ENCODE measurements at regions not wholly inside any gene's neighbourhood (a gene's known extent, or its start where the extent isn't known, plus 50 kb on each side); places are given as distances from the start of the nearest gene placed in this dataset.
A peak's percentile ranks its signal among the peaks of the same experiment; 100 is the strongest.

DNA sequence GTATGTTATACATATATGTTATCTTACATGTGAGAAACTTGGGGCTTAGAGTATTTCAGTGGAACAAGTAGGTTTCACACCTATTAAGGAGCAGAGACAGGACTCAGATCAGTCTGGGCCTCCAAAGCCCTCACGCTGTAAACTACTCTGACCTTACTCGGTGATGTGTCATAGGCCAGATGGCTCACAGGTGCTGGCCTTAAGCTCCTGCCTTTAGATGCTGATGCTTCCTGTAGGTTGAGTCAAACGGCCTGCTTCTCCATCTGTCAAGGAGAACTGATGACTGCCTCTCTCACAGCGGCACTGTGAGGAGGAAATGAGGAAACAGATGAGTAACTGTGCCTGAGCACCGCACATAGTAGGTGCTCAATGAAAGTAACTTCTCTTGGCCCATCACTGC is 312.6 kb upstream of the COBL start:
- BruUV-seq (replicated peaks) = no TSS peak

GRCh38 chr7:51621956-51622355 is 305.3 kb upstream of the COBL start:
- CTCF ChIA-PET = interaction anchor here (0.7 kb wide), 1 partner anchor 198 kb away, joined by 3 read pairs; no protein-coding TSS in a partner anchor
- no TSS peak for BruUV-seq (replicated peaks)
- H3K4me1 Mint-ChIP-seq (ENCODE audit: low read depth, unreplicated experiment) = no peaks in the 10 kb centered on the region
- TF ChIP-seq, protein P1, sequence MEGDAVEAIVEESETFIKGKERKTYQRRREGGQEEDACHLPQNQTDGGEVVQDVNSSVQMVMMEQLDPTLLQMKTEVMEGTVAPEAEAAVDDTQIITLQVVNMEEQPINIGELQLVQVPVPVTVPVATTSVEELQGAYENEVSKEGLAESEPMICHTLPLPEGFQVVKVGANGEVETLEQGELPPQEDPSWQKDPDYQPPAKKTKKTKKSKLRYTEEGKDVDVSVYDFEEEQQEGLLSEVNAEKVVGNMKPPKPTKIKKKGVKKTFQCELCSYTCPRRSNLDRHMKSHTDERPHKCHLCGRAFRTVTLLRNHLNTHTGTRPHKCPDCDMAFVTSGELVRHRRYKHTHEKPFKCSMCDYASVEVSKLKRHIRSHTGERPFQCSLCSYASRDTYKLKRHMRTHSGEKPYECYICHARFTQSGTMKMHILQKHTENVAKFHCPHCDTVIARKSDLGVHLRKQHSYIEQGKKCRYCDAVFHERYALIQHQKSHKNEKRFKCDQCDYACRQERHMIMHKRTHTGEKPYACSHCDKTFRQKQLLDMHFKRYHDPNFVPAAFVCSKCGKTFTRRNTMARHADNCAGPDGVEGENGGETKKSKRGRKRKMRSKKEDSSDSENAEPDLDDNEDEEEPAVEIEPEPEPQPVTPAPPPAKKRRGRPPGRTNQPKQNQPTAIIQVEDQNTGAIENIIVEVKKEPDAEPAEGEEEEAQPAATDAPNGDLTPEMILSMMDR (IDR thresholded peaks at IDR 0.05; ENCODE audit: unreplicated experiment) = no peak
- no peak overlapping the region for H3K4me3 Mint-ChIP-seq (ENCODE audit: low read depth, unreplicated experiment)
- peaks cover 32% of the 10 kb centered on the region for H3K27me3 Mint-ChIP-seq (ENCODE audit: unreplicated experiment)
- intact Hi-C loops (cut with micrococcal nuclease; ENCODE audit: unreplicated experiment) = no loop called here
- peaks cover 4% of the 10 kb centered on the region for H3K9me3 Mint-ChIP-seq (ENCODE audit: low read depth, unreplicated experiment)
- H3K27ac Mint-ChIP-seq (ENCODE audit: unreplicated experiment) = no peak overlapping the region
- DNase-seq = no peak
- H3K36me3 Mint-ChIP-seq (ENCODE audit: insufficient read depth, unreplicated experiment) = no peaks in the 10 kb centered on the region

More for the DNA sequence above, 312.6 kb upstream of the COBL start:
- no peak for DNase-seq
- H3K4me1 Mint-ChIP-seq (ENCODE audit: low read depth, unreplicated experiment) = no peaks in the 10 kb centered on the region
- TF ChIP-seq, protein P1 (IDR thresholded peaks at IDR 0.05; ENCODE audit: unreplicated experiment) = no peak
- H3K4me3 Mint-ChIP-seq (ENCODE audit: low read depth, unreplicated experiment) = no peak overlapping the region
- H3K27me3 Mint-ChIP-seq (ENCODE audit: unreplicated experiment) = peaks cover 18% of the 10 kb centered on the region
- CTCF ChIA-PET = no interaction called here
- H3K27ac Mint-ChIP-seq (ENCODE audit: unreplicated experiment) = no peak overlapping the region
- intact Hi-C loops (cut with micrococcal nuclease; ENCODE audit: unreplicated experiment) = no loop called here
- H3K9me3 Mint-ChIP-seq (ENCODE audit: low read depth, unreplicated experiment) = no peaks in the 10 kb centered on the region
- H3K36me3 Mint-ChIP-seq (ENCODE audit: insufficient read depth, unreplicated experiment) = no peaks in the 10 kb centered on the region

GRCh38 chr7:51620706-51621105 is 304.1 kb upstream of the COBL start:
- peak; percentile 32 for DNase-seq
- peaks cover 40% of the 10 kb centered on the region for H3K27me3 Mint-ChIP-seq (ENCODE audit: unreplicated experiment)
- H3K4me1 Mint-ChIP-seq (ENCODE audit: low read depth, unreplicated experiment) = no peaks in the 10 kb centered on the region
- BruUV-seq (replicated peaks) = no TSS peak
- intact Hi-C loops (cut with micrococcal nuclease; ENCODE audit: unreplicated experiment) = no loop called here
- no peak overlapping the region for H3K27ac Mint-ChIP-seq (ENCODE audit: unreplicated experiment)
- CTCF ChIA-PET = interaction anchor here (1.2 kb wide), 1 partner anchor 190 kb away, joined by 4 read pairs; no protein-coding TSS in a partner anchor
- H3K9me3 Mint-ChIP-seq (ENCODE audit: low read depth, unreplicated experiment) = peaks cover 4% of the 10 kb centered on the region
- TF ChIP-seq, protein P1 (IDR thresholded peaks at IDR 0.05; ENCODE audit: unreplicated experiment) = peak; percentile 17
- no peaks in the 10 kb centered on the region for H3K36me3 Mint-ChIP-seq (ENCODE audit: insufficient read depth, unreplicated experiment)
- no peak overlapping the region for H3K4me3 Mint-ChIP-seq (ENCODE audit: low read depth, unreplicated experiment)

- Mint-ChIP-seq H3K4me3 (ENCODE audit: low read depth, unreplicated experiment) (no peak overlapping the region), H3K36me3 (ENCODE audit: insufficient read depth, unreplicated experiment) (no peaks in the 10 kb centered on the region), H3K9me3 (ENCODE audit: low read depth, unreplicated experiment) (peaks cover 4% of the 10 kb centered on the region), H3K27ac (ENCODE audit: unreplicated experiment) (no peak overlapping the region), H3K27me3 (ENCODE audit: unreplicated experiment) (peaks cover 48% of the 10 kb centered on the region), H3K4me1 (ENCODE audit: low read depth, unreplicated experiment) (no peaks in the 10 kb centered on the region)
- TF ChIP-seq, protein P1 (IDR thresholded peaks at IDR 0.05; ENCODE audit: unreplicated experiment) = no peak
- CTCF ChIA-PET = no interaction called here
- DNase-seq = no peak
- BruUV-seq (replicated peaks) = no TSS peak
- intact Hi-C loops (cut with micrococcal nuclease; ENCODE audit: unreplicated experiment) = no loop called here
Measured at GRCh38 chr7:51619880-51620279, 303.3 kb upstream of the COBL start.

Measured in Calu3 (cell line).